Mucosa of rectum (tissue), 2 donors: ENCODE measurements at regions not wholly inside any gene's neighbourhood (a gene's known extent, or its start where the extent isn't known, plus 50 kb on each side); places are given as distances from the start of the nearest gene placed in this dataset.

ENCODE experiments used
- H3K27ac ChIP-seq, 2 donors: one replicate each; pipeline ENCODE4 v1.7.0; 2013; ENCODE audit warnings: inconsistent platforms in 2 of 2, low read depth in 2 of 2, low read length in 2 of 2
- H3K27me3 ChIP-seq, 2 donors: one replicate each; pipeline ENCODE4 v1.7.0; 2013; ENCODE audit warnings: low read length in 2 of 2; ENCODE audit not compliant: control insufficient read depth in 2 of 2, insufficient read depth in 2 of 2
- H3K36me3 ChIP-seq, 2 donors: one replicate each; pipeline ENCODE4 v1.7.0; 2013; ENCODE audit warnings: low read length in 2 of 2; ENCODE audit not compliant: control insufficient read depth in 2 of 2, insufficient read depth in 2 of 2
- H3K4me1 ChIP-seq, 2 donors: one replicate each; pipeline ENCODE4 v1.7.0; 2013; ENCODE audit warnings: low read length in 2 of 2, mild to moderate bottlenecking in 1 of 2; ENCODE audit not compliant: control insufficient read depth in 2 of 2, insufficient read depth in 2 of 2
- H3K4me3 ChIP-seq, 2 donors: one replicate each; pipeline ENCODE4 v1.7.0; 2013; ENCODE audit warnings: low read length in 2 of 2
- H3K9ac ChIP-seq, 2 donors: one replicate each; pipeline ENCODE4 v1.7.0; 2013; ENCODE audit warnings: low read length in 2 of 2, low read depth in 1 of 2, mild to moderate bottlenecking in 1 of 2
- H3K9me3 ChIP-seq, 2 donors: one replicate each; pipeline ENCODE4 v1.7.0; 2013; ENCODE audit warnings: low read length in 2 of 2; ENCODE audit not compliant: control insufficient read depth in 2 of 2
- donor health status: healthy.
- donor health status: Normal muscosa, but diverticular disease.

DNA sequence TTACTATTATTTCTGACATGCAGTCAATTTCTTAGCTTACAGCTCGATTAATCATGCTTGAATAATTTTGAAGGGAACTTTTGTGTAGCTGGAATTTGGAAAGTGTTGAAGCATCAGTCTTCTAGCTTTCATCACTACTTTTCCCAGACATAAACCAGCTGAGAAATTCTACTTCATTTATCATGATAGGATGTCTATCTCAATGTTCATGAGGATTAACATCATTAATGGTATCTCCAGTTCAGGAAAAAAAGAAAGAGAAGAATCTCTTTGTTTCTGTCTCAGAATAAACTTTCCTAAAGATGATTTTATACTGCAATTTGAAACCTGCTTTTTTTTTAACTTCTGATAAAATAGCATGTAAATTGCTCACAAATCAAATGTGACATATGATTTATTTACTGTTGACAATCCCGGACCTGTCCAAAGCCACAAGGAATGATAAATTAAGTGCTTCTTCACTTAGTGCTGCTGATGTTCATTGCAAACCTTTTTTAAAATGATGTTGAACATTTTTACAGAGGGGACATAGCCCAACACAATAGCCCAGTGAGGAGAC is 412.1 kb upstream of the CLINT1 start:
- Histone ChIP-seq H3K36me3 (no peaks in the 10 kb centered on the region), H3K9ac (no peak overlapping the region), H3K27me3 (no peaks in the 10 kb centered on the region), H3K9me3 (no peaks in the 10 kb centered on the region), H3K4me1 (no peaks in the 10 kb centered on the region), H3K27ac (no peak overlapping the region), H3K4me3 (no peak overlapping the region)

DNA sequence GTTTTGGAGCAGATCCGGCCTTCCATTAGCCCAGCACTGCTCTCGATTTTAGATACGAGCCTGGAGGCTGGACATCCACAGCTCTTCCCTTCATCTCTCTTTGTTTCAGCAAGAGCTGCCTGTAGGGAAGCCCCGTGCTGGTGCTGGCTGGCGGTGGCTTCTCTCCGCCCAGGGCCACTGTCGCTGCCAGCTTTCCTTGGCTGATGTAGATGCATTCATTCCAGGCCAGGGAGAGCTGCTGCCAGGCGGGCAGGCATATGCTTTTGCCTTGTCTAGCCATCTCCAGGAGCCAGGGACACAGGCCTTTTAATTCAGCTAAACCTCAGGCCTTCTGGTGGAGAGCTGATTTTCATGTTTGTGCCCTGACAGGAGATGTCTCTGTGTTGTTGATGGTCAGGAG is 409.3 kb upstream of the CLINT1 start:
- Histone ChIP-seq H3K4me3 (no peak overlapping the region), H3K4me1 (no peaks in the 10 kb centered on the region), H3K27ac (no peak overlapping the region), H3K9ac (no peak overlapping the region), H3K27me3 (no peaks in the 10 kb centered on the region), H3K36me3 (no peaks in the 10 kb centered on the region), H3K9me3 (no peaks in the 10 kb centered on the region)

DNA sequence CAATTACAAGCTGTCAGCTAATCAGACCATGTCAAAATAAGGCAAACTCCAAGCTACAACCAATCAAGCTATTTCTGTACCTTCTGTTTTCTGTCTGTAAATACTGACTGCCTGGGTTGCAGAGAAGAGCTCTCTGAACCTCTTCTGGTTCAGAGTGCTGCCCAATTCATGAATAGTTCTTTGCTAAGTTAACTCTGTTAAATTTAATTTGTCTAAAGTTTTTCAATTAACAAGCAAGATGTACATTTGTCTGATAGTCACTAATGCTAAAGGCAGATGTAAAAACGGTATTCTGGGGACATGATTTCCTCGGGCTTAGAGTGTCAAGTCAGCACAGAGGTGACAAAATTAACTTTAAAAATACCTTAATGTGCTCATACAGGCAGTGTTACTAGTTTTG is 408.3 kb upstream of the CLINT1 start:
- Histone ChIP-seq H3K9ac (no peak overlapping the region), H3K9me3 (no peaks in the 10 kb centered on the region), H3K4me1 (no peaks in the 10 kb centered on the region), H3K36me3 (no peaks in the 10 kb centered on the region), H3K27ac (no peak overlapping the region), H3K4me3 (no peak overlapping the region), H3K27me3 (no peaks in the 10 kb centered on the region)

DNA sequence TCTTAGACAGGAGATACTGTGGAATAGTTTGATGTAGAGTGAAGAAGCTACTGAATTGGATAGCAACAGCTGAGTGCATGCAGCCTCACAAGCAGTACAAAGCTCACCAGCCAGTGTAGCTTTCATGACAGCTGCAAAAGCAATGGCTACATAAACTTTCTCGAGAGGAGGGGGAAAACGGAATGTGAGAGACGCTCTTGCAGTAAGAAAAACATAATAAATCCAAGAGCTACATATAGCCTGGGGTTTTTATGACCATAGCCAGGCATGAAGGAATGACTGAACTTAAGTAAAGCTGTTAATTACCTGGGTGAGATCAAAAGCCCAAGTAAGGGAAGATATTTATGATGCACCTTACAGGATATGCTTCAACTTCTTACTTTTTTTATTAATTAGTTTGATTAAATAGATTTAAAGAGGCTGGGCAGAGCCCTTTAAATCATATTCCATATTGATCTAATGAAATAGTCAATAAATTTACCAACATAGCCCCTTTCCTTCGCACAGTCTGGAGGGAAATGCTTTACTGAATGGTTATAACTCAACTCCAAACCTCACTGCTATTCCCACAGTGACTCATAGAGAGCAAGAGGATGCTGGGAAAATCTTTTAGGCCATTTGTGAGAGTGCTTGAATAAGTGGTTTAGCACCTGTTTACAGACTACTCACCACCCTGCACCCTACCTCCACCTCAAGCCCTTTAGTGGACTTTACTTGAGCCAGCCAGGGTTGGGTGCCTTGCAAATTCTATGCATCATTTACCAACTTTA is 407.2 kb upstream of the CLINT1 start:
- Histone ChIP-seq H3K27ac (no peak overlapping the region), H3K27me3 (no peaks in the 10 kb centered on the region), H3K4me1 (no peaks in the 10 kb centered on the region), H3K9ac (no peak overlapping the region), H3K36me3 (no peaks in the 10 kb centered on the region), H3K9me3 (no peaks in the 10 kb centered on the region), H3K4me3 (no peak overlapping the region)

DNA sequence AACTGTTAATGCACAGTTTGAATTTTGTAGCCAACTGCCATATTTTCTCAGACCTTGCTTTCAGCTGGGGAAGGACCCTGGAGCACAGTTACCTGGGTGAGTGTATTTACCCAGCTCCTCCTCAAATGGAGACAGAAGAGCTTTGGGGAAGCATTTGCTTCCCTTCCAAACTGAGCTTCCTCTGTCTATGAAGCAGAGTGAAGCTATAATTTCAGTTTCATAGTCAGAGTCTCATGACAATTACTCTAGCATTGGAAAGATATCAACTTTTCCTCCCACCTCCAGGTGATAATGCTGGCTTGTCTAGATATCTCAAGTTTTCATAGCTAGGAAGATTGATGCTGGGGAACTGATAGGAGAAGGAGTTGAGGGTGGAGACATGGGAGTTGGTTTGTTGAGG is 406.4 kb upstream of the CLINT1 start:
- H3K36me3 ChIP-seq = no peaks in the 10 kb centered on the region
- H3K9ac ChIP-seq = no peak overlapping the region
- H3K4me1 ChIP-seq = no peaks in the 10 kb centered on the region
- no peaks in the 10 kb centered on the region for H3K9me3 ChIP-seq
- H3K27ac ChIP-seq = no peak overlapping the region
- no peaks in the 10 kb centered on the region for H3K27me3 ChIP-seq
- H3K4me3 ChIP-seq = no peak overlapping the region

DNA sequence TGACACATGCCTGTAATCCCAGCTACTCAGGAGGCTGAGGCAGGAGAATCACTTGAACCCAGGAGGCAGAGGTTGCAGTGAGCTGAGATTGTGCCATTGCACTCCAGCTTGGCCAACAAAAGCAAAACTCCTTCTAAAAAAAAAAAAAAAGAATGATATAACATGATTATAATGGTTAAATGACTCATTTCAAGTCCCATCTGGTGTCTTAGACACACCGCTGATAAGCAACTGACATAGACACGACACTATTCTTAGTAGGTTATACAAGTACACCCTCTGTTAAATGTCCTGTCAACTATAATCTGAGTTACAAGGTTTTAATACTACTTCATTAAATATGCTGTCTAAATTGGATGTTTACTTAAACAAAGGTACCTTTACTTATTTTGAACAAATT is 405.3 kb upstream of the CLINT1 start:
- H3K27me3 ChIP-seq = no peaks in the 10 kb centered on the region

DNA sequence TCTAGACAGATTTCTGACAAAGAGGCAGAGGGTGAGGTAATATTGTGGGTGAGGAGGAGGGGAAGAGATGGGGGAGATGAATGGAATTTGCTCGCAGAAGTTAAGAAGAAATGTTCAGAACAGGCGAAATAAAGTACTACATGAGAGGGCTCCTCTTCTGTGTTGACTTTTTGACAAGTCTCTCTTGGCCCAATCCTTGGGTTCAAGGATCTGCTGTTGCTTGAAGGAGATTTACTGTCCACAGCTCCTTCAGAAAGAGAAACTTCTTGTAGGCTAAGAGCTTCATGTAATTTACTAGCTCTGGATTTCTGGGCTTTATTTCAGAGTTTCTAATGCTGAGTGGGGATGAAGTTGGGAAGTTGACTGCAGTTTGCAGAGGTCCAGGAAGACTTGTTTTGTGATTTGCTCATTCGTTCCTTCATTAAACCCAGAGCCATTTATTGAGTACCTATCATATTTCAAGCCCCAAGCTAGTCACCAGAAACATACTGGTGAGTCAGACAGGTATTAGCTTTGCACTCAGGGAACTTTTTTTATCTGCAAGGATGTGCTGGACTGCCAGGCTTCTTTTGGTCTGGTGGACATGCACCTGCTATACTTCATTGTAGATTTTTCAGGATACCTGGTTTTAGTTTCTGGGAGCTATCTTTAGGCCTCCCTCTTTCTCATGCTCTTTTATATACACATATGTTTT is 402.9 kb upstream of the CLINT1 start:
- H3K27me3 ChIP-seq = no peaks in the 10 kb centered on the region
- H3K4me1 ChIP-seq = no peaks in the 10 kb centered on the region
- H3K27ac ChIP-seq = no peak overlapping the region
- no peak overlapping the region for H3K4me3 ChIP-seq
- H3K9me3 ChIP-seq = no peaks in the 10 kb centered on the region
- no peak overlapping the region for H3K9ac ChIP-seq
- no peaks in the 10 kb centered on the region for H3K36me3 ChIP-seq

More for the DNA sequence above, 405.3 kb upstream of the CLINT1 start:
- H3K9ac ChIP-seq = no peak overlapping the region
- H3K4me3 ChIP-seq = no peak overlapping the region
- no peak overlapping the region for H3K27ac ChIP-seq
- H3K4me1 ChIP-seq = no peaks in the 10 kb centered on the region
- H3K9me3 ChIP-seq = no peaks in the 10 kb centered on the region
- H3K36me3 ChIP-seq = no peaks in the 10 kb centered on the region

DNA sequence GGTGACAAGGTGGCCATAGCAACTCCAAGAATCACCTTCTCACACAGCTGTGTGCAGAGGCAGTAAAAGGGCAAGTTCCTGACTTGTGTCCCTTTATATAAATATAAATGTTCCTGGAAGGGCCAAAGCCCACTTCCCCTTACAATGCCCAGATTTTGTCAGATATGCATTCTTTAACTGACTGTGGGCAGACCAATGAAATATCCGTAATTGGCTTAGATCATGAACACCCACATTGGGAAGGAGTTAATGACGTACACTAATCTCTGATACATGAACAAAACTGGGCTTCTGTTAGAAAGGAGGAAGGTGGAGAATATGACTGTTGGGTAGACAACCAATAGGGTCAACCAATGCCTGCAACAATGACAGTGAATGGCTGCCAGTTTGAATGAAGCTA is 397.2 kb upstream of the CLINT1 start:
- no peaks in the 10 kb centered on the region for H3K9me3 ChIP-seq
- H3K9ac ChIP-seq = no peak overlapping the region
- no peak overlapping the region for H3K4me3 ChIP-seq
- no peak overlapping the region for H3K27ac ChIP-seq
- H3K4me1 ChIP-seq = no peaks in the 10 kb centered on the region
- H3K36me3 ChIP-seq = no peaks in the 10 kb centered on the region
- H3K27me3 ChIP-seq = no peaks in the 10 kb centered on the region

DNA sequence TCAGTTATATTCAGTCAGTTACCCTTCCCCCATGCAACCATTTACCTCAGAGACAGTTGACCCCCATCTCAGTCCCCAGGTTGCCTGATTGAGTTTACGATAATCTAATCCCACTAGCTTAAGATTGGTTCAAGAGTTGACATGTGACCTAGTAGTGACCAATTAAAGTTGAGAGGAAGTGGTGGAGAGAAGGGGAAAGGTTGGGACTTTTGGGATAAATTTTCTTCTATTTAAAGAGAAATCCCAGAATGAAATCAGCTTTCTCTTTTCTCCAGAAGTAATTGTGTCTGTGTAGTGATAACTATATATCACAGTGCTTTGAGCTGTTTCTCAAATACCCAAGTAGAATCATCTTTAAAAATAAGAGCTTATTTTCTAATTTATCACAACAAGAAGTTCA is 396.7 kb upstream of the CLINT1 start:
- no peaks in the 10 kb centered on the region for H3K27me3 ChIP-seq
- H3K36me3 ChIP-seq = no peaks in the 10 kb centered on the region
- H3K4me1 ChIP-seq = no peaks in the 10 kb centered on the region
- no peaks in the 10 kb centered on the region for H3K9me3 ChIP-seq
- no peak overlapping the region for H3K9ac ChIP-seq
- no peak overlapping the region for H3K27ac ChIP-seq
- H3K4me3 ChIP-seq = no peak overlapping the region

DNA sequence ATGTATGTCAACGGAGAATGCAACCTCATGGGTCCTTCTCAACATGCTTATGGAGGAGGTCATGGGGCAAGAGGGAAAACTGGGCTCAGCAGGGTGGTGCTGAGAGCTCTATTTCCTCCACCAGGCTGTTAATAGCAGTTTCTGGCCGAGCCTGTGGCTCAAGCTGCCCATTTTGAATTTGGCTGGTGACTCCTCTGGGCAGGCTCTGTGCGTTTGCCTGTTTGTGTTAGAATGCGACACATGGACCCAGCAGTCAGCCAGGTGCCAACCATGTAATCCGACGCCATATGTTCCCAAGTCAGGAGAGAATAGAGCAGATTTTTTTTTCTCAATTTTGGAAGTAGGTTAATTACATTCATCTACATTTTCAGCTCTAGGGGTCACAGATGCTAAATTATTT is 387.7 kb upstream of the CLINT1 start:
- no peaks in the 10 kb centered on the region for H3K4me1 ChIP-seq
- no peak overlapping the region for H3K4me3 ChIP-seq
- H3K36me3 ChIP-seq = no peaks in the 10 kb centered on the region
- no peaks in the 10 kb centered on the region for H3K27me3 ChIP-seq
- H3K9ac ChIP-seq = no peak overlapping the region
- H3K9me3 ChIP-seq = no peaks in the 10 kb centered on the region
- no peak overlapping the region for H3K27ac ChIP-seq
